Right ventricle myocardium superior (tissue), 1 donor: ENCODE measurements at regions not wholly inside any gene's neighbourhood (a gene's known extent, or its start where the extent isn't known, plus 50 kb on each side); places are given as distances from the start of the nearest gene placed in this dataset.

Experiments
- ATAC-seq: fragments of 200-7000 bp; cut with Tn5 transposase; one replicate; pipeline ENCODE4 v1.9.1; 2020; ENCODE audit warnings: mild to moderate bottlenecking; ENCODE audit not compliant: poor library complexity
- DNase-seq: peaks from one replicate; pipeline ENCODE4 v3.0.0-alpha.2; 2020
- intact Hi-C: fragments of 100-400 bp; cut with DNase I; formaldehyde crosslinking; loops from one replicate; pipeline ENCODE4 v1.11.2; 2022
- donor health status: DM: no; HTN: yes; CAD: no; lungs with severe emphysema.

DNA sequence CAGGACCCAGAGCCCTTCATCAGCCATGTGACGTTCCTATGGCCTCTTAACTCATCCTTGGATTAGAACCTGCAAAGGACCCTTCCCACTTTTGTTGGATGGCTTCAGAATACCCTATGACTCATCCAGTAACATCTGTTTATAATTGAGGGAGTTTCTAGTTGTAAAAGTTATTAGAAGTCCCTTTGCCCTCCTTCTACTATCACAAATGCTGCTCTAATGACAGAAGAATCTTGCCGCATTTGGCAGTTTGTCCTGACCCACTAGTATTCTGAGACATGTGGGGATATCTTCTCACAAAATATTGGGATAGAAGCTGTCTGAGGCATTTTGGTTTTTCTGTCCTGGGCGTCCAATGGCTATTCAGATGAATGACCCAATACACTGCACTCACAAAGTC, 251.8 kb upstream of the TMEM72 start:
- intact Hi-C loops, result no loop called here
- no peak for DNase-seq
- ATAC-seq, result no peak

DNA sequence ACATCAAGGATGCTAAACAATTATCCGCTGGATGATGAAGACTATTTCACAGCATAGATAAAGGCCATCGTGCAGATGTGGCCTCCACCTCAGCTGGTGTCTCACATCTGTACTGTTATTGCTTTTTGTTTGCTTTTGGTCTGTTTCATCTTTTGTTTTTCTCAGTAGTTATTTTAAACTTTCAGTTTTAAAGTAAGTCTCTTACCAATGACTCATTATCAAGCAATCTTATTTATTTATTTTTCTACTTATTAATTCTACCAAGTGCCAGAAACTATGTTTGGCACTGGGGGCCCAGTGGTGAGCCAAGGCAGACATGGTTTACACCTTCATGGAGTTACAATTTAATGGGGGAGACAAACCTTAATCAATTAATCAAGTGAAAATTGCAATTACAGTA, 250.9 kb upstream of the TMEM72 start:
- ATAC-seq (no peak), DNase-seq (no peak)
- intact Hi-C loops, result no loop called here

DNA sequence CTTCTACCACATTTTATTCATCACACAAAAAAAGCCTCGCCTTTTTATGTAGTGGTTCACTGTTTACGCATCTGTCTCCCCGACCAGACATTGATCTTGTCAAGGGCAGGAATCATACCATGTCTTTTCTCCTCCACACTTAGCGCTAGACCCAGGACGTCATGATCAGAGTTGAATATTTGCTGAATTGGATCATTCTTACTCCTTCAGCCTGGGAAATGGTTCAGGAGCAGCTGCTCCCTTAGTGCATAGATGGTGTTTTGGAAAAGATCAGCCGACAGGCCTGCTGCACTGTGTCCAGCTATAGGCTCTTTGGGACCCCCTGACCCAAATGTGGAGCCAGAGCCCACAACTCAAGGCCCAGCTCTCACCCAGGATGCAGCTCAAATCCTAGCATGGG, 249.1 kb upstream of the TMEM72 start:
- ATAC-seq, result no peak
- intact Hi-C loops, result no loop called here
- no peak for DNase-seq

GRCh38 chr10:44668336-44668735, 242.8 kb upstream of the TMEM72 start:
- ATAC-seq (no peak), DNase-seq (no peak)
- intact Hi-C loops, result no loop called here

DNA sequence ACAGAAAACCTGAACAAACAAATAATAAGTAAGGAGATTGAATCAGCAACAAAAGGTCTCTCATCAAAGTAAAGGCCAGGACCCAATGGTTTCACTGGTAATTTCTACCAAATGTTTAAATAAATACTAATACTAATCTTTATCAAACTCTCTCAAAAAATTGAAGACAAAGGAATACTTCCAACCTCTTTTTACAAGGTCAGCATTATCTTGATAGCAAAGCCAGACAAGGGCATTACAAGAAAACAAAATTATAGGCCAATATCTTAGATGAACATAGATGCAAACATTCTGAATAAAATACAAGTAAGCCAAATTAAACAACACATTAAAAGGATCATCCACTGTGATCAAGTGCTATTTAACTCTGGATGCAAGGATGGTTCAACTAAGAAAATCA, 239.8 kb upstream of the TMEM72 start:
- intact Hi-C loops, result no loop called here
- ATAC-seq, result no peak

DNA sequence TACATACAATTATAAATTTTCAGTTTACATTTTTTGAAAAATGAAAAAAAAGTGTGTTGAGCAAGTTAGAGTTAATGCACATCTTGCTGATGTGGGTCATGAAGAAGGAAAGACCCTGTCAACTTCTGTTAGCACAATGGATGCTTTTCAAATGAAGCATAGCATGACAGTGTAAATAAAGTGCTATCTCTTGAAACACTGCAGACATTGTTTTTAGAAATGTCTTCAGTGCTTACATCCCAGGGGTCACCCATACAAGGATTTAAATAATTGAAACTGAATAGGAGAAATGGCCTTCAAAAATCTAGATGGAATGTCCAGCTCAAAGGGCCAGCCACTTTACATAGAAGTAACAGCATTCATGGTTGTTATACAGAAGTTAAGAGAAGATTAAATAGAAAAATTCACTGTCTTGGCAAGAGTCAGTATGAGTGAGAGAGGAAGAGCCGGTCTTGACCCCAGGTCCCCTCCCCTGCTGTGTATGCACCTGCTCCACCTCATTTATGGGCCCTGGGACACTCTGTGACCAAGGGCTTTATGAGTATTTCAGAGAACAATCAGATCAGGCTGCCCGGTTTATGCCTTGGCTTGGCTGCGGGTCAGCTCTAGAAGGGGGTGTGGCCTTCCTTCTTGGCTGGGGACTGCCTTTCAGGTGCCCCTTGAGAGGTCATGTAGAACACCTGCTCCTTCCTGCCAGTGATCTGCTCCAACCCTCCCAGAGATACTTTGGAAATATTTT, 237.7 kb upstream of the TMEM72 start:
- intact Hi-C loops, result no loop called here
- DNase-seq, result no peak
- ATAC-seq, result no peak

More for the DNA sequence above, 239.8 kb upstream of the TMEM72 start:
- DNase-seq, result no peak

DNA sequence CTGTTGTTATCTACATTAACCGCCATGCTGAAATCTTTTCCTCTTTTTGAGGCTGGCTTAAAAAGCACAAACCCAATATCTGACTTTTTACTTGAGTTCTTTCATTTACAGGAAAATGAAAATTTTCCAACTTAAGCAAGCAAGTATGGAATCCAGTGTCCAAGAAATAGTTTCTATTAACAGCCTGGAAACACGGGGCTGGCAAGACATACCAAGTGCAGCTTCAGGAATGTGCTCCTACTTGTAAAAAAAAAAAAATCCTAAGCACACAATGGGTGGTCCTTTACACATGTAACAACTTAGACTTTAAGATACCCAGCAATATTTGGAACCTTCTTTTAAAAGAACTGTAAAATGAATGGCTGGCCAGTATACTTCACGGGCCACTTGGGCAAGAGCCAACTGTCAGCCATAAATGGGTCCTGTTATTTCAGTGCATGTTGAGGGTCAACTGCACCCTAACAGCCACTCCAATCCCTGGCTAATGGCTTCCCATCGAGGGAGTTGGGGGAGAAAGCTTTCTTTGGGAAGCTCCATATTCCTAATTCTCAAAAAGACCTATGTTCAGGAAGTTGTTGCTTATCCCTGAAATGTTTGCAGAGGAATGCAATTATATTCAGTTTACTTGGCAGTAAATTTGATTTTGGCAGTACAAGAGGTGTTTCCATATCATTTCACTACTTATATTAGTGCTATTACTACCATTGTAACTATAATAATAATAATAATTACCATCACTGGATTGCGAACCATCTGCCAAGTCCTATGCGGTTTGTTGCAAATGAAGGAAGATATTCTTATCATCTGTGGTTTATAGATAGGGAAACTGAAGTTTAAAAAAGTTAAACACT, 236.4 kb upstream of the TMEM72 start:
- intact Hi-C loops, result no loop called here
- no peak for DNase-seq
- ATAC-seq, result no peak

GRCh38 chr10:44675387-44675874, 235.7 kb upstream of the TMEM72 start:
- DNase-seq (no peak), ATAC-seq (no peak)
- intact Hi-C loops, result no loop called here

- no peak for DNase-seq
- intact Hi-C loops, result no loop called here
- ATAC-seq, result no peak
Measured at GRCh38 chr10:44680764-44681163, 230.4 kb upstream of the TMEM72 start.

DNA sequence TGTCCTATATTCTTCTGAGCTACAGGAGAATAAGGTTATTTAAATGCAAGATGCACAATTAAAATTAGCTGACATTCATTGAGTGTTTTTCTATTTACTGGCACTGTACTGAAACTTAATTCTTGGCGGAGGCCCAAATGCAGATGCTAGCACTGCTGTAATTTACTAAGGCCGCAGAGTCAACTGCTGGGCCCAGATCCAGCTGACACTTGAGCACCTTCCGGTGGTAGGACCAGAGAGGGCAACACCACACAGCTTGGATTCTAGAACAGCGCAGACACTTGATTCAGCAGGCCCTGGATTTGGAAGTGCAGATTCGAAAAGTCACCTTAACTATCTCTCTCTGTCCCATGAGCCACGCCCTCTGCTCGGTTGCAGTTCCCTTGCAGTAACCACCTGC, 228.6 kb upstream of the TMEM72 start:
- ATAC-seq (no peak), DNase-seq (no peak)
- intact Hi-C loops, result no loop called here

DNA sequence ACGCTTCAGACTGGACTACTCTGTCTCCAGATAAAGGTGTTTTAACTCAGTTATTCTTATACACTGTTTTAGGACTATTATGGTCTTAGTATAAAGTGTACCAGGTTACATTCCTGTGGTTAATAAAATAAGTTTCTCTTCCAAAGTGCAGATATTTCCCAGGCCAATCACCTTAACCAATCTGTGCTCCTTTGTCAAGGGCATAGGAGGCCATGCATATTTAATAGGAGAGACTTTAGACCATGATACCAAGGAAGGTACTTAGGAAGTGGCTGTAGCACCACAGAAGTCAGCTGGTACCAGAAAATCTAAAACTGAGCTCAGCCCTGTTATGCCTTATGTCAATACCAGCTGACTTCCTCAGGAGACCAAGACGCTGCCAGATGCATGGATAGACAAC, 226.5 kb upstream of the TMEM72 start:
- intact Hi-C loops, result no loop called here

GRCh38 chr10:44685220-44685619, 225.9 kb upstream of the TMEM72 start:
- DNase-seq (no peak), ATAC-seq (peak; percentile 12)
- intact Hi-C loops, result no loop called here

More for the DNA sequence above, 226.5 kb upstream of the TMEM72 start:
- no peak for ATAC-seq
- no peak for DNase-seq

DNA sequence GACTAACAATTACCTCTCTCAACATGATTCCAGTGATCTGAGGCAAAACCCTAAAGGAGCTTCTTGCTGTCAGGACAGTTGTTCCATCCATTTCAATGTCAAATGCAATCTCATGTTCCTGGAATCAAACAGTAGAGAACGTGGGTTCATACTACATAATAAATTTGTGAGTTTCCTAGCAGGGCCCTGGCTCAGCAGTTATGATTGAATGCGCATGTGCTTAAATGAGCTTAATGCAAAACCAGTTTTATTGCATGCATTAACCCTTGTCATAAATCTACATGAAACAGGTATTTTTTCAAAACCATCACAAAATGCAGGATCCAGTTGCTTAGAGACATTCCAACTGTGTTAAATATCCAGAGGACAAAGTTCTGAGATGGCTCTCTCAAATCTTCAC, 225.4 kb upstream of the TMEM72 start:
- no peak for DNase-seq
- intact Hi-C loops, result no loop called here
- ATAC-seq, result no peak

GRCh38 chr10:44689368-44689767, 221.8 kb upstream of the TMEM72 start:
- intact Hi-C loops, result no loop called here
- ATAC-seq (no peak), DNase-seq (no peak)

DNA sequence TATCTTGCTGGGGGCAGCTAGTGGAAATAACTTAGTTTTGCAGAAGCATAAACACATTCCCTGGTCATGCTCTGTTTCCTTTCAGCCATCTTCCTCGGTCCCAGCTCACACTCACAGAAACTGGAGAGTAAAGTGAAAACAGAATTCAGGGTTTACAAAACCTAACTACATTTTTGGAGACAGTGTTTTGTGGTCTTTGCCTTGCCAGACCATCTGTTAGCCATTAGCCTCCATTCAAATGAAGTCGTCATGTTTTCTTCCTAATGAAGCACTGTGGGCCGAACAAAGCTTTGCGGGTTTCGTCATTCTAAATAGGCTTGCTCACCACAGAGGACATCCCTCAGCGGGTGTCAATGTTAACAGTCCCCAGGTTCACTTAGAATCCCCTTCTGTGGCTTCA, 214.6 kb upstream of the TMEM72 start:
- ATAC-seq, result peak; percentile 73
- no peak for DNase-seq
- intact Hi-C loops, result no loop called here

DNA sequence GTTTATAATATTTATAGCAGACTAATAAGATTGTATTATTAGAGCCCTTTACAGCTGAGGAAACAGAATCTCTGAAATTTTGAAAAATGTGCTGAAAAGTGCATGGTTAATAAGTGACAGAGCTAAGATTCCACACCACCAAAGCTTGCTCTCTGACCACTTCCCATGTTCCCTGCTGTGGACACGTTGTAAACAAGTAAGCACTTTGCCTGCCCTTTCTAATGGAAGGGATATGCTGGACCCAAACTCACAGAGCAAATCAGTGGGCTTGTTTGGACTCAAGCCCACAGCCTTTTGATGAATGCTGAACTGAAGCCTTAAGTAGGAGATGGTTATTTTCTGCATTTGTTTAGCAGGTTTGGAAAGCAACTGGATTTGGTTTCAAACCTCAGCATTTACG, 214.0 kb upstream of the TMEM72 start:
- no peak for DNase-seq
- no peak for ATAC-seq
- intact Hi-C loops, result no loop called here

DNA sequence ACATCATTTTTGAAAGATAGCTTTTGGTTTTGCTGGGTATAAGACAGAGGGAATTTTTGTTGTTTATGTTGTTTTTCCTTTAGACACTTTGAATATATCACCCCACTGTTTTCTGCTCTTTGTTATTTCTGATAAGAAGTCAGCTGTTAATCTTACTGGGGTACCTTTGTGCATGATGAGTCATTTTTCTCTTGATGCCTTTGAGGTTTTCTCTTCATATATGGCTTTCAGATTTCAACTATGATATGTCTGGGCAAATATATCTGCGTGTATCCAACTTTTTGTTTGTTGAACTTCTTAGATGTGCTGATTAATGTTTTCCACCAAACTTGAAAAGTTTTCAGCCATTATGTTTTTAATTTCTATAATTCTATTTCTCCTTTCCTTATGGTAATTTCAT, 208.6 kb upstream of the TMEM72 start:
- intact Hi-C loops, result no loop called here

DNA sequence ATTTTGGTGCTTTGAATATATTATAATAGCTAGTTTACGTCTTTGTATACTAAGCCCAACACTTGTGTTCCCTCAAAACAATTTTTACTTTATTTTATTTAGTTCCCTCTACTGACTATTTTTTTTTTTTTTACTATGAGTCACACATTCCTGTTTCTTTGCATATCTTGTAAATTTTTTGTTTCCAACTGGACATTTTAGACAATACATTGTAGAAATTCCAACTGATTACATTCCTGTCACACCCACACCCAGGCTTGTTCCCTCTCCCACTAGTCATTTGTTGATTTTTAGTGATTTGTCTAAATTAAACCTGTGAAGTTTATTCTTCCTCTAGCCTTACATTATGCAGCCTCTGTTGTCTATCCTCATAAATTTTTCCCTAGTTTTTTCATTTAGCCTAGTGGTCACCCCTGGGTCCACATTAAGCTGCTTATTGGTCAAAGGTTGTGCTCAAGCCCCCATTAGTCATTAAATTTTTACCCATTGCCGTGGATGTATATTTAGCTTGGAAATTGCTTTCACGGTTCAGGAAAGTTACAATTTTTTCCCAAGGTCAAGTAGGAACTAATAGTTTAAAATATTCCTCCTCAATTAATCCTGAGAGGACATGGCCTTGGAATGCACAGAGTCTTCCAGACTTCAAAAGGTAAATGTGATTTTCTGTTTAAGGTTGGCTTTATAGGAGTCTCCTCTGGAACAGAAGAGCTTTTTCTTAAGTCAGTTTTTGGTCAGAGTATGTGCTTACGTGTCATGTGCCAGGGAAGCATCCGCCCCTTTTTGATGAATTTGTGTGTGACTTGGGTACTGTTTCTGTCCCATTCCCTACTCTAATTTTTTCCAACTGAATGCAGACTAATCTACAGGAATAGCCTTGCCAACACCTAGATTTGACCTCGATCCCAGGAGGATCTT, 207.6 kb upstream of the TMEM72 start:
- intact Hi-C loops, result no loop called here
- no peak for ATAC-seq

More for the DNA sequence above, 208.6 kb upstream of the TMEM72 start:
- ATAC-seq (no peak), DNase-seq (no peak)

DNA sequence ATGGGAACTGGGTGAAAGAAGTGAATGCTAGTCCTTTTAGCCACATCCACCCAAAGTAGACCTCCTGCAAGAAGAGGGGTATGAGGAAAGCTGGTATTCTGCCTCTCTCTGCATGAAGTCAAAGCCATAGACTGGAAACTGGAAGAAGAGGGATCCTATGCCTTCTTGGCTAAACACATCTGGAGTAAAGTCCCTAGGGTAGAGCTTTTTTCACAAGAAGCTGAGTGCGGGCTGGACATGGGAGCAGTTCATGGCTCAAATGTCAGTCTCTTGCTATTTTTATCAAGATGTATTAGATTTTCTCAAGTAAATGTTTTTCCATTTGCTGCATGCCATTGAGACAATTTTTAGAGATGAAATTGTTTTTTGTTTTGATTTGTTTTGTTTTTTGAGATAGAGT, 206.5 kb upstream of the TMEM72 start:
- intact Hi-C loops, result no loop called here
- ATAC-seq (no peak), DNase-seq (no peak)

More for the DNA sequence above, 207.6 kb upstream of the TMEM72 start:
- no peak for DNase-seq
